IPS-18a (cell line): ENCODE measurements at regions not wholly inside any gene's neighbourhood (a gene's known extent, or its start where the extent isn't known, plus 50 kb on each side); places are given as distances from the start of the nearest gene placed in this dataset.

Experiments
- H3K27ac ChIP-seq: one replicate; pipeline ENCODE4 v1.5.1; 2013; ENCODE audit warnings: low read length
- H3K27me3 ChIP-seq: one replicate; pipeline ENCODE4 v1.6.1; 2013; ENCODE audit warnings: mild to moderate bottlenecking, low read length; ENCODE audit not compliant: control insufficient read depth, insufficient read depth
- H3K36me3 ChIP-seq: one replicate; pipeline ENCODE4 v1.6.1; 2013; ENCODE audit warnings: low read depth, low read length; ENCODE audit not compliant: control insufficient read depth
- H3K4me1 ChIP-seq: one replicate; pipeline ENCODE4 v1.6.1; 2013; ENCODE audit warnings: low read depth, low read length; ENCODE audit not compliant: control insufficient read depth
- H3K4me3 ChIP-seq: one replicate; pipeline ENCODE4 v1.5.1; 2013; ENCODE audit warnings: low read length
- H3K9ac ChIP-seq: one replicate; pipeline ENCODE4 v1.6.1; 2013; ENCODE audit warnings: mild to moderate bottlenecking, low read length, moderate library complexity
- H3K9me3 ChIP-seq: one replicate; pipeline ENCODE4 v1.6.1; 2013; ENCODE audit warnings: low read depth, low read length; ENCODE audit not compliant: control insufficient read depth

DNA sequence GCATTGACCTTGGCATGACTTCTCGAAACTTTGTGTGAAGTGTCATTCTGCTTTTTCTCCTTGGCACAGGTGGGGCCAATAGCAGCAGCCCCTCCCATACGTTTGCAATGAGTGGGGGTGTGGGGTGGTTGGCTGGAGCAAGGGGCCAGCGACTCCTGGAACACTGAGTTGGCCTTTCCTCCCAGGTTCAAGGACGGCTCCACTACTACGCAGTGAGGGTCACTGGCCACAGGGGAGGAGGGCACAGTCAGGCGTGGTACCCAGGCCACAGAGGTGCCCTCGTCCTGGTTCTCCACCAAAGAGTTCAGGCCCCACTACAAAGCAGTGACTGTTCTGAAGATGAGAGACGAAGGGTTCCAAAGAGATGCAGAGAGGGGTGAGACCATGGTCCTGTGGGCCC, 70.6 kb upstream of the OTOS start:
- Histone ChIP-seq H3K36me3 (no peaks in the 10 kb centered on the region), H3K4me3 (no peak overlapping the region), H3K27ac (no peak overlapping the region), H3K9ac (no peak overlapping the region), H3K27me3 (no peaks in the 10 kb centered on the region), H3K9me3 (no peaks in the 10 kb centered on the region), H3K4me1 (peaks cover under 1% of the 10 kb centered on the region)

- no peaks in the 10 kb centered on the region for H3K36me3 ChIP-seq
- no peaks in the 10 kb centered on the region for H3K9me3 ChIP-seq
- H3K4me1 ChIP-seq: no peaks in the 10 kb centered on the region
- no peak overlapping the region for H3K27ac ChIP-seq
- no peak overlapping the region for H3K9ac ChIP-seq
- H3K4me3 ChIP-seq: no peak overlapping the region
- no peaks in the 10 kb centered on the region for H3K27me3 ChIP-seq
Measured at GRCh38 chr2:240211598-240212424, 71.4 kb upstream of the OTOS start.

GRCh38 chr2:240212425-240213225, 72.2 kb upstream of the OTOS start:
- no peaks in the 10 kb centered on the region for H3K36me3 ChIP-seq
- no peak overlapping the region for H3K4me3 ChIP-seq
- H3K9me3 ChIP-seq: no peaks in the 10 kb centered on the region
- H3K27me3 ChIP-seq: no peaks in the 10 kb centered on the region
- no peaks in the 10 kb centered on the region for H3K4me1 ChIP-seq
- no peak overlapping the region for H3K27ac ChIP-seq
- no peak overlapping the region for H3K9ac ChIP-seq

GRCh38 chr2:240213226-240213475, 72.7 kb upstream of the OTOS start:
- Histone ChIP-seq H3K4me3 (no peak overlapping the region), H3K27ac (no peak overlapping the region), H3K27me3 (no peaks in the 10 kb centered on the region), H3K9me3 (no peaks in the 10 kb centered on the region), H3K9ac (no peak overlapping the region), H3K36me3 (no peaks in the 10 kb centered on the region), H3K4me1 (no peaks in the 10 kb centered on the region)

DNA sequence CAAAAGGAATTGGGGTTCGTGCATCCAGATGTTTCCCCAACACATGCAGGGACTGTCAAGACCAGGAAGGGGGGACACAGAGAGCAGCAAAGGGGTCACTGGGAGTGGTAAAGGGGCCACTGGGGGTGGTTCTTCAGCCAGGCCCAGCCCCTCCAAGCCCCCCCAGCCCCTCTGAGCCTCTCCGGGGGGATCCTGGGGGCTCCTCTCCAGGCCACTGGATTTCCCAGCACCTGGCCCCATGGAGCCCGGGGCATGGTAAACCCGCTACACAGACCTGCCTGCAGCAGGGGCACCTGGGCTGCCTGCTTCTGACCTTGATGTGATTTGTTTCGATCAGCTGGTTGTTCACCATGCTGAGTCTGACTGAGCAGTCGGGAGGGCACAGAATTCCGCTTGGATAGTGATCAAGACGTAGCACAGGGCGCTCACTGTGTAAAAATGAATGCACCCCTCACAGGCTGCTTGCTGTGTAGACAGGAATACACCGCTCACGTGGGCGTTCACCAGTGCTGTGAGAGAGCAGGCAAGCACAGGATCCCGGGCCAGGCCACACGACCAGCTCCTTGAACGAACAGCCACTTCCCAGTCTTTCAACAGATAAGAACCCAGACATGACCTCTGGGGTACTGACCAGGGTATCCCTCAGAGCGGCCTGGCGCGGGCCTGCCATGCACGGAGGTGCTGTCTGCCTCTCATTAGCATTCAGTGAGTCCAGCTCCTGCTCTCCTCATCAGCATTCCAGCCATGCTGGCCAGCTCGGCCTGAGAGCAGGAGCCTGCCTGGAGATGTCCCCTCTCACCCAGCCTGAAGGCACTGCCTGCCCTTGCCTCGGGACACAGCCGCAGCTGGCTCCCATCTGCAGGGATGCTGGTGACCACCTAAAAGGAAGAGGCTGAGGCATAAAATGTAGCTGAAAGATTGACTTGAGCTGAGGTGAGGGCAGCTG, 73.3 kb upstream of the OTOS start:
- no peaks in the 10 kb centered on the region for H3K36me3 ChIP-seq

DNA sequence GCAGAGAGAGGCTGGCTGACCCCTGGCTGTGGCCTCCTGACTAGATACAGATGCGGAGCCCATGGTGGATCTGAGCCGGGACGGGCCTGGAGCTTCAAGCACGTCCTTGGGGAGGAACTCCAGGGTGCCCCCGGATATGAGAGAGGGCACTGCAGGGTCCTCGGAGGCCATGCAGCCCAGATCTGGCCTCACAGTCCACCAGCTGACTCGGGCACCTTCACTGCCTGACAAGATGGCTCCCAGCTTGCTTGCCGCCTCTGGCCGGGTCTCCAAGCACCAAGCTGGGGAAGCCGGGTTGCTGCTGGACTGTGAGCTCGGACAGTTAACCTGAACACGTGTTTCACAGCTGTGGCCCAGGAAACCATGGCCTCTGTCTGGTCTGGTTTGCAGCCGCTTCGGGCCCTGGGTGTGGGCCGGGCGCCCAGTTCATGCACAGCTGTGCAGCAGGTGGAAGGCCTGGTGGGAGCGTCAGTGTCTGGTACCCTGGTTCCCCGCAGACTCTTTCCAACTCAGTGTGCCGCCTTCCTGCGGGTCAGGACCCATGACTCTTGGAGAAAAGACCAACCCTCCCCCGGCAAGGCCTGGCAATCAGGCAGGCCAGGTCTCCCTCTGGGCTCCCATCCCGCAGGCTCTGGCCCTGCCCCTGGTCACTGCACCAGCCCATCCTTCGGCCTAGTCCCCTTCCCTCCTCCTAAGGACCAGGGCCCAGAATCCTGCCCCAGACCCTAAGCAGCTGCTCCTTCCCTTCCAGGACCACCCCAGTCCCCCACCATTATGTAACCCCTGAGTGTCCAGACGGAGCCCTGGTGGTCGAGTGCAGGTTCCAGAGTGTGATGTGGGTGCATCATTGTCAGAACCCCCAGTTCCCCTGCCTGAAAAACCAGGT, 74.6 kb upstream of the OTOS start:
- Histone ChIP-seq H3K36me3 (no peaks in the 10 kb centered on the region), H3K4me3 (no peak overlapping the region), H3K4me1 (no peaks in the 10 kb centered on the region), H3K9me3 (no peaks in the 10 kb centered on the region), H3K9ac (no peak overlapping the region), H3K27me3 (no peaks in the 10 kb centered on the region), H3K27ac (no peak overlapping the region)

More for the DNA sequence above, 73.3 kb upstream of the OTOS start:
- Histone ChIP-seq H3K27ac (no peak overlapping the region), H3K9me3 (no peaks in the 10 kb centered on the region), H3K27me3 (no peaks in the 10 kb centered on the region), H3K4me3 (no peak overlapping the region), H3K9ac (no peak overlapping the region), H3K4me1 (no peaks in the 10 kb centered on the region)

GRCh38 chr2:240215676-240216051, 75.2 kb upstream of the OTOS start:
- no peak overlapping the region for H3K27ac ChIP-seq
- no peaks in the 10 kb centered on the region for H3K36me3 ChIP-seq
- no peak overlapping the region for H3K4me3 ChIP-seq
- no peaks in the 10 kb centered on the region for H3K4me1 ChIP-seq
- H3K9me3 ChIP-seq: no peaks in the 10 kb centered on the region
- H3K27me3 ChIP-seq: no peaks in the 10 kb centered on the region
- H3K9ac ChIP-seq: no peak overlapping the region

GRCh38 chr2:240216167-240216566, 75.7 kb upstream of the OTOS start:
- Histone ChIP-seq H3K4me3 (no peak overlapping the region), H3K4me1 (no peaks in the 10 kb centered on the region), H3K27me3 (no peaks in the 10 kb centered on the region), H3K9me3 (no peaks in the 10 kb centered on the region), H3K27ac (no peak overlapping the region), H3K9ac (no peak overlapping the region), H3K36me3 (no peaks in the 10 kb centered on the region)

DNA sequence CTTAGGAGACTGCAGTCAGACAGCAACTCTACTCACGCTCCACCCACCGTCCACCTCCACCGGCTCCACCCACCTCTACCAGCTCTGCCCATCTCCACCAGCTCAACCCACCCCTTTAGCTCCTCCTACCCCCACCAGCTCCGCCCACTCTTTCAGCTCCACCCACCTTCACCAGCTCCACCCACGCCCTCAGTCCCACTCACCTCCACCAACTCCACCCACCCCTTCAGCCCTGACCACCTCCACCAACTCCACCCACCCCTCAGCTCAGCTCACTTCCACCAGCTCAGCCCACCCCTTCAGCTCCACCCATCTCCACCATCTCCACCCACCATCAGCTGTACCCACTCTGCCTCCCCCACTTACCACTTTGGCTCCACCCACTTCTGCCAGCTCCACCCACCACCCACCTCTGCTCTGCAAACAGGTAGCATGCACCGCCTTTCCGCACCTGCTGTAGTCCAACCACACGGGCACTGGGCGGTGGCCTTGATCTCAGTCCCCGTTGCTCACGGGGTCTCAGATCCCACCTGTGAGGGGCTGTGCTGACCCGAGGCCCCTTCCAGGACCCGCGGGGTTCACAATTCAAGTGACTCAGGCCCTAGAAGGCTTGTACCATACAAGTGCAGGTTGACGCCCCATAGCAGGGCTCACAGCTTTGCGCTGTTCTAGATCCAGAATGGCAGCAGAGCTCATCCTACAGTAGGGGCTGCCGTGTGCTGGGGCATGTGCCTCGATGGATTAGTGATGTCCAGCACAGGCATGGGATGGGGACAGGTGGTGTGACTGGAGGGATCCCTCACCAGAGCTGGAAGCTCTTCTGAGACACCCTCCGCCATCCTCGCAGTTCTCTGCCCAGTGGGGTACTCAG, 77.2 kb upstream of the OTOS start:
- no peaks in the 10 kb centered on the region for H3K36me3 ChIP-seq
- H3K9ac ChIP-seq: no peak overlapping the region

DNA sequence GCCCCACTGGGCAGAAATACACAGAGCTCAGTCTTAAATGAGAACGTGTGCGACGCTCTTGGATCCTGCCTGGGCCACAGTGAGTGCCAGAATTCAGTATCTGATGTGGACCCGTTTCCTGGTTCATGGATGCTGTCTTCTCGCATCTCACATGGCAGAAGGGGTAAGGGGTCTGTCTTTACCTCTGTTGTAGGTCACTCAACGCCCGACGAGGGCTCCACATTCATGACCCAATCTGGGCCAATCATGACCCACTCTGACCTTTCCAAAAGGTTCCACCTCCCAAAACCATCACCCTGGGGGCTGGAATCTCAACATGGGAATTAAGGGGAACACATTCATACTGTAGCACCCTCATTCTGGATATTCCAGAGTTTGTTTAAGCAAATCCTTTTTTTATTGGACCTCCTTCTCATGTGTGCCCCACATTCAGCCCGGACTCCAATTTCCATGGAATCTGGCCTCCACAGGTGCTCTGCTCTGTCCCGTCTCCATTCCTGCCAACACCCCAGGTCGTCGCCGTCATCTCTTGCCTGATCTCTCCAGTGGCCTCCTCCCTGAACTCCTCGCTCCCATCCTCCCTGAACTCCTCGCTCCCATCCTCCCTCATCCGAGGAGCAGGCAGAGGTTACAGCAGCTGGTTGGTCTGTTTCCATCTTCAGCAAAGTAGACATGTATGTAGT, 78.9 kb upstream of the OTOS start:
- Histone ChIP-seq H3K4me1 (no peaks in the 10 kb centered on the region), H3K36me3 (no peaks in the 10 kb centered on the region), H3K9me3 (no peaks in the 10 kb centered on the region), H3K9ac (no peak overlapping the region), H3K27me3 (no peaks in the 10 kb centered on the region), H3K4me3 (no peak overlapping the region), H3K27ac (no peak overlapping the region)

More for the DNA sequence above, 77.2 kb upstream of the OTOS start:
- H3K27me3 ChIP-seq: no peaks in the 10 kb centered on the region
- no peak overlapping the region for H3K27ac ChIP-seq
- no peaks in the 10 kb centered on the region for H3K9me3 ChIP-seq
- H3K4me3 ChIP-seq: no peak overlapping the region
- H3K4me1 ChIP-seq: no peaks in the 10 kb centered on the region
